ENCODE measurements at regions not wholly inside any gene's neighbourhood (a gene's known extent, or its start where the extent isn't known, plus 50 kb on each side); places are given as distances from the start of the nearest gene placed in this dataset.

DNA sequence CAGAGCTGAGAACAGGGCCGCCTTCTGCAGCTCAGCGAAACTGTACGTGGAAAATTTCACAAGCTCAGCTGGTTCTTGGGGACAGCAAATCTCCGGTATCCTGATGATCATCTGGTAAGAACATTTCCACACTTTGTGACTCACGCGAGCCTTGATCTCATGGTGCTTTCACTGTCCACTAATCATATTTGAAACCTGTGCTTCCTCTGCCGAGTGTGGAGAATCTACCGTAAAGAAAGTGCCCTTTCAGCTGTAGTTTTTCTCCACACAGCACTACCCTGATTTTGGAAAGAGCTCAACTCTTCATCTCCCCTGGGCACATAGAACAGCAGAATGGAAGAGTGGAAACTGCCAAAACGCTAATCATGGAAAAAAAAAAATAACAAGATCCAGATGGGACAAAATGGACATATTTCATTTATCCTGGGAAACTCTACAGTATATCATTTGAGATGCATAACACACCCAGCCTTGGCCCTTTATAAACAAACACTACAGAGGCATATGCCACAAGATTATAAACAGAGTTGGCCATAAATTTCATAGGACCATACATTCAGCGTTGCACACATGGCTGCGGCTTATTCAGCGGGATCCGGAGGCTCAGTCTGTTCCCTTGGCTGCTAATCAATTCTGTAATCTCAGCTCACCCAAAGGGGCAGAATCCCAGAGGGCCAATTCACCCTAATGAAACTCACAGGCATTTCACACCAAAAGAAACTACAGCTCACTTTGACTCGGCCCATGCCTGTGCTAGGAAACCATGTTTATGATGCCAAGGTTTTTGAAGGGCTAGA is 434.5 kb downstream of the HDGFL1 start:
- H3K36me3 Mint-ChIP-seq (ENCODE audit: low read depth): no peaks in the 10 kb centered on the region
- no peaks in the 10 kb centered on the region for H3K27me3 Mint-ChIP-seq
- no peak overlapping the region for H3K27ac Mint-ChIP-seq
- H3K4me3 Mint-ChIP-seq: no peak overlapping the region
- no peaks in the 10 kb centered on the region for H3K4me1 Mint-ChIP-seq (ENCODE audit: low read depth)
- H3K9me3 Mint-ChIP-seq: peaks cover 29% of the 10 kb centered on the region
- intact Hi-C loops (cut with micrococcal nuclease): no loop called here

DNA sequence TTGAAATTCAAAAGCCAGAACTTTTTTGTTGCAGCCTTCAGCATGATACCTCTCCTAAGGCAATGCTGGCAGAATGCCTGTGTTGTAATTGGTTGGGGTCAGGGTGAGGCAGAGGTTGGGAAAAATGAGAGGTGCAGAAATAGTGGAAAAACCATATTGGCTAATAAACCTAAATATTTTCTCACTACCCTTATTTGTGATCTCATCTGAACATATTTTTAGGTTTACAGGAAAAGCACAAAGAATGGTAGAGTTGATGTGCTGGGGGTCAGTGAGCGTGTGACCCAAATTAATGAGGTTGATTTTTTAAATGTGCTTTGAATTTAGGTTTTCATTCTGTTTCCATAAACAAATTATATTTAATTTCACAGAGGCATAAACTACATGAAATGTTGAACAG is 437.3 kb downstream of the HDGFL1 start:
- H3K9me3 Mint-ChIP-seq: peaks cover 17% of the 10 kb centered on the region
- intact Hi-C loops (cut with micrococcal nuclease): no loop called here
- no peaks in the 10 kb centered on the region for H3K27me3 Mint-ChIP-seq
- no peak overlapping the region for H3K4me3 Mint-ChIP-seq
- H3K4me1 Mint-ChIP-seq (ENCODE audit: low read depth): no peaks in the 10 kb centered on the region
- no peak overlapping the region for H3K27ac Mint-ChIP-seq
- no peaks in the 10 kb centered on the region for H3K36me3 Mint-ChIP-seq (ENCODE audit: low read depth)

DNA sequence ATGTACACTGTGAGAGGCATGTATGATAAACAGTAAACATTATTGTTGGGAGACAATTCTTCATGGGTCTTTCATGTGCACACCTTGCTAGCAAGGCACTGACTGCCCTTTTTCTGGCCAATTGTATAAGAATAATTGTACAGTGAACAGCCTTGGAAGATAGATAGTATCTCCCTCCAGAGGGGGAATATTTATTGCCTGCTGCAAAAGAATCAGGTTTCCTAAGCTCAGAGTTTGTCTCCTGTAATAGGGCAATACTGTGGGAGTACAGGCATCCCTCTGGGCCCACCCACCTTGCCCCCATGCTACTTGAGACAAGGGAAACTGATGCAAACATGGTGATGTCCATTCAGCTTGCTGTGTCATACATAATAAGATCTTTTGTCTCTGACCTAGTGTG is 442.2 kb downstream of the HDGFL1 start:
- Mint-ChIP-seq H3K4me3 (no peak overlapping the region), H3K4me1 (ENCODE audit: low read depth) (no peaks in the 10 kb centered on the region), H3K36me3 (ENCODE audit: low read depth) (no peaks in the 10 kb centered on the region), H3K9me3 (peaks cover 21% of the 10 kb centered on the region), H3K27ac (no peak overlapping the region), H3K27me3 (no peaks in the 10 kb centered on the region)
- intact Hi-C loops (cut with micrococcal nuclease): no loop called here

DNA sequence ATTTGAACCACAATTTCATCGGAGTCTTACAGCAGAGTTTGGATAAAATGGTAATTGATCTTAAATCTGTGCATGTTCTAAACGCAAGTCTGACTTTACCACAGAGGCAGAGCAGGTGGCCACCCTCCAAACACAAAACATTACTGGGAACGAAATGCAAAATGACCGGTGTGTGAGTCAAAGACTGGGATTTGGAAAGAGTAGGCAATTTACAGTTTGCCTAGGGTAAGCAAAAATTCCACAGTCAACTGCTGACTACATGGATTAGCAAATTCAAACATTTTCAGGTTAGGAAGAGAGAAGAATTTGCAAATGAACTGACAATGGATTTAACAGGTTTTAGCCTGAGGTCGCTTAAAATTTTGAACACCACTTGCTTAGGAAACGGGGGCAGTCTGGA is 444.4 kb downstream of the HDGFL1 start:
- Mint-ChIP-seq H3K27me3 (no peaks in the 10 kb centered on the region), H3K4me1 (ENCODE audit: low read depth) (no peaks in the 10 kb centered on the region), H3K9me3 (peaks cover 27% of the 10 kb centered on the region), H3K27ac (no peak overlapping the region), H3K36me3 (ENCODE audit: low read depth) (no peaks in the 10 kb centered on the region), H3K4me3 (no peak overlapping the region)
- intact Hi-C loops (cut with micrococcal nuclease): no loop called here

DNA sequence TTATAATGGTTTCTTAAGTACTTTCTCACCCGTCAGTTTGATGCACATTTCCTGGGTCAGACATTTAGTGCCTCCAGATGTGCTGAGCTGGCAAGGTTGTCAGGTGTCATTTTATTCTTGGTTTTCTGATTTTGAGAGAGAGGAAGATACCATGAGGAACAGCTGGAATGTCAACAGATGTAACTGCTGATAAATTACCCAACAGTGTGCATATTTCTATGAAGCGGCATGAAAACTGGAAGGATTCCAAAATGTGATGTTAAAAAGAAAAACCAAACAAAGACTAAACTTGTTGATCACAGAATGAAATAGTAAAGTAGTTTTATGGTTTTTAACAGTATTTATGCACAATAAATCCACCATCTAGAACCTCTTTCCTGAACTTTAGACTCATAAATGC is 447.3 kb downstream of the HDGFL1 start:
- H3K4me1 Mint-ChIP-seq (ENCODE audit: low read depth): no peaks in the 10 kb centered on the region
- H3K36me3 Mint-ChIP-seq (ENCODE audit: low read depth): no peaks in the 10 kb centered on the region

DNA sequence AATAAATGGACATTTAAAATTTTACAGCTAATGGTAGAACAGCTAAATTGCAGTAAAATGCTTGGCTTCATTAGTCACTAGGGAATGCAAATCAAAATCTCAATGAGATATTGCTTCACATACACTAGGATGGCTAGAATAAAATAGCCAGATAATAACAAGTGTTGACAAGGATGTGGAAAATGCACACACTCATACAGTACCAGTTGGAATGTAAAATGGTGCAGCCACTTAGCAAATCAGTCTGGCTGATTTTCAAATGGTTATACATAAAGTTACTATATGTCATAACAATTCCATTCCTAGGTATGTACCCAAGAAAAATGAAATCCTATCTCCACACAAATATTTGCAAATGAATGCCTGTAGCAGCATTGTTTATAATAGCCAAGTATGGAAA is 452.1 kb downstream of the HDGFL1 start:
- Mint-ChIP-seq H3K4me3 (no peak overlapping the region), H3K4me1 (ENCODE audit: low read depth) (no peaks in the 10 kb centered on the region), H3K27ac (no peak overlapping the region), H3K36me3 (ENCODE audit: low read depth) (no peaks in the 10 kb centered on the region), H3K9me3 (peaks cover 21% of the 10 kb centered on the region), H3K27me3 (no peaks in the 10 kb centered on the region)
- intact Hi-C loops (cut with micrococcal nuclease): no loop called here

More for the DNA sequence above, 447.3 kb downstream of the HDGFL1 start:
- H3K9me3 Mint-ChIP-seq: peaks cover 18% of the 10 kb centered on the region
- H3K27me3 Mint-ChIP-seq: no peaks in the 10 kb centered on the region
- H3K27ac Mint-ChIP-seq: no peak overlapping the region
- intact Hi-C loops (cut with micrococcal nuclease): no loop called here
- no peak overlapping the region for H3K4me3 Mint-ChIP-seq

DNA sequence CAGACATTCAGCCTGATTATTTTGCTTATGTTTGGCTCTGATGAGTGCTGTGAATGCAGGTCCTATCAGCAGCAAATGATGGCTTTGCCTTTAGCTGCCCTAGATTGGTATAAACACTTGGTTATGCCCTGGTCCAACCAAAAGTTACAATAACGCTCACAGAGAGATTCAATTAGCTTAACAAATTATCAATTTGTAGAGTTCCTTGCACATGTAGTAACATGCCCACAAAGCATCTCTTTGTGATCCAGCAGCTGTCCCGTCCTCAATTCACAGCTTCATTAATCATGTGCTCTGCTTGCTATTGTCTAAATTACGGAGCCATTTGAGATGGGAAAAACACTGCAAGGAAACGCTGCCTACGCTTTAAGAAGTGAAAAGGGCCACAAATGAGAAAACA is 457.9 kb downstream of the HDGFL1 start:
- H3K9me3 Mint-ChIP-seq: peaks cover 14% of the 10 kb centered on the region
- H3K27me3 Mint-ChIP-seq: no peaks in the 10 kb centered on the region
- H3K4me3 Mint-ChIP-seq: no peak overlapping the region
- H3K4me1 Mint-ChIP-seq (ENCODE audit: low read depth): no peaks in the 10 kb centered on the region
- no peak overlapping the region for H3K27ac Mint-ChIP-seq
- intact Hi-C loops (cut with micrococcal nuclease): no loop called here
- no peaks in the 10 kb centered on the region for H3K36me3 Mint-ChIP-seq (ENCODE audit: low read depth)

DNA sequence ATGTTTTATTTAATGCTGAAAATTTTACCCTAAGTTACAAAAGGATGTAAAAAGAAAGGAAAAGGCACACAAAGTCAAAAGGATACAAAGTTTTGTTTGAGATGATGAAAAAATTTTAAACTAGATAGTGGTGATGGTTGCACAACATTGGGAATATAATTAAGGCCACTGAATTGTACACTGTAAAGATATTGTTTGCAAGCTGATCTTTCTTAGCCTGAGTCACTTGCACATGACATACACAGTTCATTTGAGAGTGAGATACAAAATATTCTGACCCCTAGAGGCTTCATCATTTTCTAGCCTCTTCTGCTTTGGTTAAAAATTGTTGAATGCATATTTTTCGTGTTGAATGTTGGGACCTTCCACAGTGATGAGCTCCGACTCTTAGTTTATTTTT is 462.6 kb downstream of the HDGFL1 start:
- no peaks in the 10 kb centered on the region for H3K27me3 Mint-ChIP-seq

DNA sequence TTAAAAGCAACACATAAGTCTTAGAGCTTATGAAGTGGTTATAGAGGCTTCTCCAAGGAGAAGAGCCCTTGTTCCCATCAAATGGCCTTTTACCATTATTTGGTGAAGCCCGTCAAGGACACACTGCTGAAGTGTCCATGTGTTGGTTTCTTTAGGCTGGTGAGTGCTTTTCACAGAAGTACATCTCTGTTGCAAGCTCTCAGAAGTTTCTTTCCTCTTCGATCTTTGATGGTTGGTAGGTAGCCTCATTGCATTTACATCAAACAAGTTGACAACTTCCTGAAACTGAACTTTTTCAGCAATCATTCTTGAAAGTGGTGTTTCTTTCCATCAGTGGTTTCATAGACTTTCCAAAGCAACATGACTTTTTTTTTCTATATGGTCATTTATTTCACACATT is 465.6 kb downstream of the HDGFL1 start:
- Mint-ChIP-seq H3K27me3 (no peaks in the 10 kb centered on the region), H3K4me3 (no peak overlapping the region), H3K9me3 (no peaks in the 10 kb centered on the region), H3K36me3 (ENCODE audit: low read depth) (no peaks in the 10 kb centered on the region), H3K27ac (no peak overlapping the region), H3K4me1 (ENCODE audit: low read depth) (no peaks in the 10 kb centered on the region)
- intact Hi-C loops (cut with micrococcal nuclease): no loop called here

More for the DNA sequence above, 462.6 kb downstream of the HDGFL1 start:
- H3K9me3 Mint-ChIP-seq: no peaks in the 10 kb centered on the region
- intact Hi-C loops (cut with micrococcal nuclease): no loop called here
- H3K36me3 Mint-ChIP-seq (ENCODE audit: low read depth): no peaks in the 10 kb centered on the region
- no peaks in the 10 kb centered on the region for H3K4me1 Mint-ChIP-seq (ENCODE audit: low read depth)
- H3K27ac Mint-ChIP-seq: no peak overlapping the region
- H3K4me3 Mint-ChIP-seq: no peak overlapping the region

DNA sequence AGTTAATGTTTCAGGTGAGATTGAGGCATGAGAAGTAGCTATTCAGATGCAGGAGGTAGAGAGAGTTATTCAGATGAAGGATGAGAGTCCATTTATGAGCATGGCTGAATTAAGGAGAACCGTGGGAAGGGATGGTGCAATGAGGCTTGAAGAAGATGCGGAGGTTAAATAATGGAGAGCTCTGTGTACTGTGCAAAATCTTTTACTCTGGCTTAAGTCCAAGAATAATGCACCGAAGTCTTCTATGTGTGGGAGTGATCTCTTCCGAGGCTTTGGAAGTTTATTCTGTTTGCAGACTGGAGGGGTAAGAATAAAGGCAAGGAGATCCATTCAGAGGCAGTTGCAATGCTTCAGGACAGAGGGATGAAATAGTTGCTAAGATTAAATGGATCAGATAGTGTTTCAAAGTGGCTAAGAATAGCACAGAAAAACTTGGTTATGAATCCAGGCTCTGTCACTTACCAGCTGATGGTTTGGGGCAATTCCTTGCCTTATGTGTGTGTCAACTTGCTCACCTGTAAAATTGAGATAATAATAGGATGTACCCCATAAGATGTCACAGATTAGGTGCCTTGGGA is 467.1 kb downstream of the HDGFL1 start:
- intact Hi-C loops (cut with micrococcal nuclease): no loop called here
- Mint-ChIP-seq H3K9me3 (no peaks in the 10 kb centered on the region), H3K27me3 (no peaks in the 10 kb centered on the region), H3K36me3 (ENCODE audit: low read depth) (no peaks in the 10 kb centered on the region), H3K27ac (no peak overlapping the region), H3K4me1 (ENCODE audit: low read depth) (no peaks in the 10 kb centered on the region), H3K4me3 (no peak overlapping the region)

DNA sequence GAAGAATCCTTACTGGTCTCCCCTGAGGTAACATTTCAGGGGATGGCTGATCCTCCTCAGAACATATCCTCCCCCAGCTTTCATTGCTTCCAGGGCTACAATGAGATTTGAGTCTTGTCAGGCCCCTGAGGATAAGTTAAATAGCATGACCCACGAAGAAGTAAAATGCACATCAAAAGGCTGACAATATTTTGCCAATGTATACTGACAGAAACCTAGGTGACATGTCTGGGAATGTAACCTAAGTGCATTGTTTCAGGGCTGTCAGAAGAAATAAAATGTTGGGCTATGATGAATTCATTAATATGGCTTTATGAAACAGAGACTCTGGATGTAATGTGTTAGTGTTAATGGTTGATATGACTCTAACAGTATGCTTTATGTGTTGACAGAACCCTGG is 471.5 kb downstream of the HDGFL1 start:
- H3K27me3 Mint-ChIP-seq: no peaks in the 10 kb centered on the region
- no peaks in the 10 kb centered on the region for H3K36me3 Mint-ChIP-seq (ENCODE audit: low read depth)
- no peak overlapping the region for H3K27ac Mint-ChIP-seq
- no peaks in the 10 kb centered on the region for H3K4me1 Mint-ChIP-seq (ENCODE audit: low read depth)
- intact Hi-C loops (cut with micrococcal nuclease): no loop called here
- peaks cover 9% of the 10 kb centered on the region for H3K9me3 Mint-ChIP-seq
- no peak overlapping the region for H3K4me3 Mint-ChIP-seq

DNA sequence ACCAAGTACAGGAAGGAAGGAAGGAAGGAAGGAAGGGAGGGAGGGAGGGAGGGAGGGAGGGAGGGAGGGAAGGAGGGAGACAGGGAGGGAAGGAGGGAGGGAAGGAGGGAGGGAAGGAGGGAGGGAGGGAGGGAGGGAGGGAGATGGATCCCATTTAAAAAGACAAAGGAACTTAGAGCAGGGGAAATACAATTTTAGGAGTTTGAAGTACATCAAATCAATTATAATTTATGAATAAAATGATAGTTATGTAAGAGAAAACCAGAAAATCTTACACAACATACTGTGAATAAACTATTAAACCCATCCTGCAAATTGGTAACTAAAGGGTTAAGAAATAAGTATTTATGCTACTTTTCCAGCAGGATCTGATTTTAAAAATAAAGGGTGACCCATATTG is 475.9 kb downstream of the HDGFL1 start:
- H3K27ac Mint-ChIP-seq: no peak overlapping the region
- H3K4me1 Mint-ChIP-seq (ENCODE audit: low read depth): no peaks in the 10 kb centered on the region
- peaks cover 32% of the 10 kb centered on the region for H3K9me3 Mint-ChIP-seq
- no peaks in the 10 kb centered on the region for H3K27me3 Mint-ChIP-seq
- intact Hi-C loops (cut with micrococcal nuclease): no loop called here
- no peak overlapping the region for H3K4me3 Mint-ChIP-seq
- H3K36me3 Mint-ChIP-seq (ENCODE audit: low read depth): no peaks in the 10 kb centered on the region

DNA sequence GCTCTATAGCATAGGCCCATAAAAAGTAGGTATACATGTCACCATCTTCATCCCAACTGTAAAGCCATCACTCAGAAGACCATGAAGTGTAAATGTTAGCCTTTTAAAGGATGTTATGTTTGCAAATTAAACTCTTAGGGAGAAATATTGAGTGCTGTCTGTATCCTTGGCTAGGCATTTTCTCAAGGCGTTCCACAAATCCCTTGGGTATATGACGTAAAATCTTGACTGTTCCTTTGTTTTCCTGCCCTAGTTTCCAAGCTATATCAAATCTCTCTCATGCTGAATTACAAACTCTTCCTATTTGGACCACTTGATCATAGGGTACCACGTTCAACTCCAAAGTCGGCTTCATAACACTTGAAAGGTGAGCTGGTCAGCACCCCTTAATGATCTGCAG is 486.2 kb downstream of the HDGFL1 start:
- no peaks in the 10 kb centered on the region for H3K4me1 Mint-ChIP-seq (ENCODE audit: low read depth)
- H3K27ac Mint-ChIP-seq: no peak overlapping the region
- no peaks in the 10 kb centered on the region for H3K27me3 Mint-ChIP-seq
- no peak overlapping the region for H3K4me3 Mint-ChIP-seq
- peaks cover 46% of the 10 kb centered on the region for H3K9me3 Mint-ChIP-seq
- intact Hi-C loops (cut with micrococcal nuclease): no loop called here
- H3K36me3 Mint-ChIP-seq (ENCODE audit: low read depth): no peaks in the 10 kb centered on the region

DNA sequence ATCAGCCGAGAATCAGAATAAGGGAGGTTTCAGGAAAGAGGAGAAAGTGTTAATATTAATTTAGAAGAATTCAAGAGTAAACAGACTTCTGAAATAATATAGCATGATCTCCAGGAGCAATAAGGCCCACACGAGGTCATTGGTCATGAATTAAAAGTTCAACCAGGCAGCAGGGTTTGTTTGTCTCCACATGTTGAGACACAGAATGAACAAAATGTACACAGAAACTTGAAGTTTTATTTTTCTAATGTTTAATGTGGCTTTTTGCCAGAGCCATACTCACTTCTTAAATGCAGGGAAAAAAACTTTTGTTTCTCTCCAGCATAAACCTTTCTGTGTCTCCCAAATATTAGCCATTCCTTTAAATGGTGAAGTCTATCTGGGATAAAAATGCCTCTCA is 504.5 kb downstream of the HDGFL1 start:
- Mint-ChIP-seq H3K27ac (no peak overlapping the region), H3K4me3 (no peak overlapping the region), H3K36me3 (ENCODE audit: low read depth) (no peaks in the 10 kb centered on the region), H3K9me3 (peaks cover 64% of the 10 kb centered on the region), H3K4me1 (ENCODE audit: low read depth) (no peaks in the 10 kb centered on the region), H3K27me3 (no peaks in the 10 kb centered on the region)
- intact Hi-C loops (cut with micrococcal nuclease): no loop called here

DNA sequence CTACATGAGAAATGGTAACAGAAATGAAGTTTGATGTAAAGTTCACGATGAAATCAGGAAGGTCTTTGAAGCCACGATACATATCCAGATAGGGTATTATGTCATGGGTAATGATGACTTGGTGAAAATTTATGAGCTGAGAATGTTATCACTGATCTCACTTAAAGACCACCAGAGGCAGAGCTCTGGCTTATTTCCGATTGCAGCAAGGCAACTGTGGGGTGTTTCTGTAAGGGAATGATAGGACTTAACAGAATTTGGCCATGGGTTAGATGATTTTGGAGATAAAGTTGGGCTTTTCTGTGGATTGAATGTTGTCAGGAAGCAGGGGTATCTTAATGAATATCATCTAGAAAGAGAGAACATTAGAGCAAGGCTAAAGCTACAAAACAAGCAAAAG is 508.4 kb downstream of the HDGFL1 start:
- intact Hi-C loops (cut with micrococcal nuclease): no loop called here
- H3K27me3 Mint-ChIP-seq: no peaks in the 10 kb centered on the region
- no peak overlapping the region for H3K27ac Mint-ChIP-seq
- peaks cover 56% of the 10 kb centered on the region for H3K9me3 Mint-ChIP-seq
- no peaks in the 10 kb centered on the region for H3K4me1 Mint-ChIP-seq (ENCODE audit: low read depth)
- H3K4me3 Mint-ChIP-seq: no peak overlapping the region
- H3K36me3 Mint-ChIP-seq (ENCODE audit: low read depth): no peaks in the 10 kb centered on the region

Data from dendritic cell treated with granulocyte-macrophage colony-stimulating factor and Interleukin-4, amounts not matched to agents 40 ng/mL and 50 ng/mL, for 4 days (primary cell).